ENCODE measurements at regions not wholly inside any gene's neighbourhood (a gene's known extent, or its start where the extent isn't known, plus 50 kb on each side); places are given as distances from the start of the nearest gene placed in this dataset.
A peak's percentile ranks its signal among the peaks of the same experiment; 100 is the strongest.

DNA sequence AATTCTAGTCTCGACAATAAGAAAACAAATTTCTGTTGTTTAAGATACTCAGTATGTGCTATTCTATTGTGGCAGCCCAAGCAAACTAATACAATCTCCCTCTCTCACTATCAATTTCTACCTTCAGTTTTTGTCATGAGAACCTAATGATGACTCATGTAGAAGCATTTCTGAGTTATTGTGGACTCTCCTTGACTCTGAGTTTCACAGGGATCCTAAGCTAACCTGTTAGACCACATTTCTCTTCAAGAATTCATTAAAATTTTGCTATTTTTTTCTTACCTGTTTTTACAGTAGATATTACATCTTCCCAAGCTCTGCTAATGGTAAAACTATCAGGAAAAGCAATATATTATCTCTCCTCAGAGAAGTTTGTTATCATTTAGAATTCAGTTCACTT is 599.1 kb upstream of the TYRP1 start:
- H3K36me3 ChIP-seq (ENCODE audit: low read depth), result no peaks in the 10 kb centered on the region
- no peaks in the 10 kb centered on the region for H3K9me3 ChIP-seq (ENCODE audit: insufficient read depth, low read depth)
- H2AFZ ChIP-seq, result no peak overlapping the region
- no peak overlapping the region for H3K4me2 ChIP-seq
- no peaks in the 10 kb centered on the region for H3F3A ChIP-seq (ENCODE audit: insufficient read depth, low read depth)
- intact Hi-C loops (cut with micrococcal nuclease; ENCODE audit: unreplicated experiment), result no loop called here
- H3K4me1 ChIP-seq (replicated peaks; ENCODE audit: insufficient read depth), result no peaks in the 10 kb centered on the region
- TF ChIP-seq EZH2 (IDR thresholded peaks at IDR 0.05; ENCODE audit: low read depth), result no peak
- TF ChIP-seq, protein P1, sequence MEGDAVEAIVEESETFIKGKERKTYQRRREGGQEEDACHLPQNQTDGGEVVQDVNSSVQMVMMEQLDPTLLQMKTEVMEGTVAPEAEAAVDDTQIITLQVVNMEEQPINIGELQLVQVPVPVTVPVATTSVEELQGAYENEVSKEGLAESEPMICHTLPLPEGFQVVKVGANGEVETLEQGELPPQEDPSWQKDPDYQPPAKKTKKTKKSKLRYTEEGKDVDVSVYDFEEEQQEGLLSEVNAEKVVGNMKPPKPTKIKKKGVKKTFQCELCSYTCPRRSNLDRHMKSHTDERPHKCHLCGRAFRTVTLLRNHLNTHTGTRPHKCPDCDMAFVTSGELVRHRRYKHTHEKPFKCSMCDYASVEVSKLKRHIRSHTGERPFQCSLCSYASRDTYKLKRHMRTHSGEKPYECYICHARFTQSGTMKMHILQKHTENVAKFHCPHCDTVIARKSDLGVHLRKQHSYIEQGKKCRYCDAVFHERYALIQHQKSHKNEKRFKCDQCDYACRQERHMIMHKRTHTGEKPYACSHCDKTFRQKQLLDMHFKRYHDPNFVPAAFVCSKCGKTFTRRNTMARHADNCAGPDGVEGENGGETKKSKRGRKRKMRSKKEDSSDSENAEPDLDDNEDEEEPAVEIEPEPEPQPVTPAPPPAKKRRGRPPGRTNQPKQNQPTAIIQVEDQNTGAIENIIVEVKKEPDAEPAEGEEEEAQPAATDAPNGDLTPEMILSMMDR (conservative IDR thresholded peaks at IDR 0.05), result no peak
- H3K27me3 ChIP-seq (ENCODE audit: insufficient read depth, low read depth), result no peaks in the 10 kb centered on the region
- ChIA-PET CTCF (no interaction called here), POLR2A (ENCODE audit: unreplicated experiment) (no interaction called here)
- no peaks in the 10 kb centered on the region for H3K79me2 ChIP-seq (ENCODE audit: low read depth)
- peak in 1 of 2 experiments; percentile 56 for DNase-seq
- H4K20me1 ChIP-seq (ENCODE audit: insufficient read depth), result no peaks in the 10 kb centered on the region
- H3K4me3 ChIP-seq, result no peak overlapping the region
- H3K9me2 ChIP-seq (ENCODE audit: insufficient read depth), result no peaks in the 10 kb centered on the region
- no TSS peak for BruUV-seq (replicated peaks)
- no peak overlapping the region for H3K27ac ChIP-seq

DNA sequence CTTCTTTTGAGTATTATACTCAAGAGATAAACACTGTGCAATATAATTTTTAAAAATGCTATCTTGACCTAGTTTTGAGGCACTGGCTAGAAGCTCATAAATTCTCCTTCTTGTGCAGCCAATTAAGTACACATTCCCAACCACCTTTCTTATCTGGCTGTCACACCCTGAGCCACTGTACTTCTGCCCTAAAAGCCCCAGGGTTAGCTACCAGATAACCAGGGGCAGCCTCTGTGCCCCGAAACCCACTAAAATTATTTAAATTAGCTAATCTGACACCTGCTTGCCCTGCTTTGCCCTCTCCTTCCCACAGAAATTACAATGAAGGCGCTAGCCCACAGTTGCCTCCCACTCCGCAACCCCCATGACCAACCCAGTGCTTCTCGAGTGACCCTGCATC is 597.3 kb upstream of the TYRP1 start:
- H3K4me1 ChIP-seq (replicated peaks; ENCODE audit: insufficient read depth), result no peaks in the 10 kb centered on the region
- H3K36me3 ChIP-seq (ENCODE audit: low read depth), result no peaks in the 10 kb centered on the region
- no peaks in the 10 kb centered on the region for H4K20me1 ChIP-seq (ENCODE audit: insufficient read depth)
- H3K9me2 ChIP-seq (ENCODE audit: insufficient read depth), result no peaks in the 10 kb centered on the region
- BruUV-seq (replicated peaks), result no TSS peak
- no peak overlapping the region for H2AFZ ChIP-seq
- H3K4me2 ChIP-seq, result no peak overlapping the region
- DNase-seq, result no peak
- ChIA-PET POLR2A (ENCODE audit: unreplicated experiment) (no interaction called here), CTCF (no interaction called here)
- no peaks in the 10 kb centered on the region for H3F3A ChIP-seq (ENCODE audit: insufficient read depth, low read depth)
- no peak overlapping the region for H3K27ac ChIP-seq
- no peak overlapping the region for H3K4me3 ChIP-seq
- H3K9me3 ChIP-seq (ENCODE audit: insufficient read depth, low read depth), result no peaks in the 10 kb centered on the region
- H3K79me2 ChIP-seq (ENCODE audit: low read depth), result no peaks in the 10 kb centered on the region
- intact Hi-C loops (cut with micrococcal nuclease; ENCODE audit: unreplicated experiment), result no loop called here
- H3K27me3 ChIP-seq (ENCODE audit: insufficient read depth, low read depth), result no peaks in the 10 kb centered on the region
- no peak for TF ChIP-seq EZH2 (IDR thresholded peaks at IDR 0.05; ENCODE audit: low read depth)
- TF ChIP-seq, protein P1 (conservative IDR thresholded peaks at IDR 0.05), result no peak

DNA sequence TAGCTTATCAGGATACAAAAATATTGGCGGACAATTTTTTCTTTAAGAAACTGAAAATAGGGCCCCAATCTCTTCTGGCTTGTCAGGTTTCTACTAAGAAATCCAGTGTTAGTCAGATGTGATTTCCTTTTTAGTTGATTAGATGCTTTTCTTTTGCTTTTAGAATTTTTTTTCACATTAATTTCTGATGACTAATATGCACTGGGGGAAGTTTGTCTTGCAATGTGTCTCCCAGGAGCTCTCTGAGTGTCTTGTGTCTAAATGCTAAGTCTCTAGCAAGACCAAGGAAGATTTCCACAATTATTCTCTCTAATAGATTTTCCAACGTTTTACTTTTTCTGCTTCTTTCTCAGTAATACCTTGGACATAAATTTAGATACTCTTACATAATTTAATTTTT is 559.8 kb upstream of the TYRP1 start:
- BruUV-seq (replicated peaks), result no TSS peak
- POLR2A ChIA-PET (ENCODE audit: unreplicated experiment), result no interaction called here
- Histone ChIP-seq H3K27me3 (ENCODE audit: insufficient read depth, low read depth) (no peaks in the 10 kb centered on the region), H3K9me2 (ENCODE audit: insufficient read depth) (no peaks in the 10 kb centered on the region), H3K79me2 (ENCODE audit: low read depth) (no peaks in the 10 kb centered on the region), H4K20me1 (ENCODE audit: insufficient read depth) (no peaks in the 10 kb centered on the region), H3K4me2 (no peak overlapping the region), H3K4me1 (replicated peaks; ENCODE audit: insufficient read depth) (no peaks in the 10 kb centered on the region), H3K9me3 (ENCODE audit: insufficient read depth, low read depth) (no peaks in the 10 kb centered on the region), H3K4me3 (no peak overlapping the region), H3K36me3 (ENCODE audit: low read depth) (no peaks in the 10 kb centered on the region), H3K27ac (no peak overlapping the region), H2AFZ (no peak overlapping the region), H3F3A (ENCODE audit: insufficient read depth, low read depth) (no peaks in the 10 kb centered on the region)
- TF ChIP-seq EZH2 (IDR thresholded peaks at IDR 0.05; ENCODE audit: low read depth), result no peak
- TF ChIP-seq, protein P1 (conservative IDR thresholded peaks at IDR 0.05), result no peak
- intact Hi-C loops (cut with micrococcal nuclease; ENCODE audit: unreplicated experiment), result no loop called here
- no peak for DNase-seq
- CTCF ChIA-PET, result no interaction called here

Measured in PC-9 (cell line).